Epidermal melanocyte (primary cell): ENCODE measurements at regions not wholly inside any gene's neighbourhood (a gene's known extent, or its start where the extent isn't known, plus 50 kb on each side); places are given as distances from the start of the nearest gene placed in this dataset.
A peak's percentile ranks its signal among the peaks of the same experiment; 100 is the strongest.

Experiments
- DNase-seq: peaks from one replicate; pipeline ENCODE4 v3.0.0; 2011; ENCODE audit warnings: low spot score; ENCODE audit not compliant: insufficient read length

GRCh38 chr12:105921055-105921454 is 217.7 kb downstream of the NUAK1 start:
- no peak for DNase-seq

GRCh38 chr12:105921872-105922669 is 216.7 kb downstream of the NUAK1 start:
- no peak for DNase-seq

GRCh38 chr12:105922670-105923102 is 216.1 kb downstream of the NUAK1 start:
- DNase-seq, result no peak

- no peak for DNase-seq
These were observed 214.1 kb downstream of the NUAK1 start for GRCh38 chr12:105924526-105925208.

GRCh38 chr12:105927564-105927963 is 211.2 kb downstream of the NUAK1 start:
- no peak for DNase-seq

- no peak for DNase-seq
These were observed 210.3 kb downstream of the NUAK1 start for GRCh38 chr12:105928436-105928835.

GRCh38 chr12:105929192-105929591 is 209.6 kb downstream of the NUAK1 start:
- DNase-seq, result no peak

- no peak for DNase-seq
These were observed 207.9 kb downstream of the NUAK1 start for GRCh38 chr12:105930557-105931503.

GRCh38 chr12:105931762-105932570 is 206.8 kb downstream of the NUAK1 start:
- DNase-seq, result no peak

- peak; percentile 59 for DNase-seq
These were observed 204.8 kb downstream of the NUAK1 start for GRCh38 chr12:105933671-105934665.

GRCh38 chr12:105935106-105935505 is 203.6 kb downstream of the NUAK1 start:
- no peak for DNase-seq

GRCh38 chr12:105935981-105936380 is 202.8 kb downstream of the NUAK1 start:
- no peak for DNase-seq

- DNase-seq, result no peak
These were observed 202.3 kb downstream of the NUAK1 start for GRCh38 chr12:105936496-105936895.

GRCh38 chr12:105937009-105937408 is 201.7 kb downstream of the NUAK1 start:
- no peak for DNase-seq

GRCh38 chr12:105939181-105939721 is 199.5 kb downstream of the NUAK1 start:
- DNase-seq, result no peak

GRCh38 chr12:105942281-105942680 is 196.5 kb downstream of the NUAK1 start:
- DNase-seq, result no peak

GRCh38 chr12:105943525-105943924 is 195.2 kb downstream of the NUAK1 start:
- no peak for DNase-seq

GRCh38 chr12:105944628-105945027 is 194.1 kb downstream of the NUAK1 start:
- DNase-seq, result no peak

GRCh38 chr12:105945880-105946279 is 192.9 kb downstream of the NUAK1 start:
- DNase-seq, result no peak
